ENCODE measurements at regions not wholly inside any gene's neighbourhood (a gene's known extent, or its start where the extent isn't known, plus 50 kb on each side); places are given as distances from the start of the nearest gene placed in this dataset.
"Not testable (repeated sequence)": the region's sequence is repeated elsewhere in the genome, so short reads cannot be mapped to it uniquely, and the experiment has no call there.

DNA sequence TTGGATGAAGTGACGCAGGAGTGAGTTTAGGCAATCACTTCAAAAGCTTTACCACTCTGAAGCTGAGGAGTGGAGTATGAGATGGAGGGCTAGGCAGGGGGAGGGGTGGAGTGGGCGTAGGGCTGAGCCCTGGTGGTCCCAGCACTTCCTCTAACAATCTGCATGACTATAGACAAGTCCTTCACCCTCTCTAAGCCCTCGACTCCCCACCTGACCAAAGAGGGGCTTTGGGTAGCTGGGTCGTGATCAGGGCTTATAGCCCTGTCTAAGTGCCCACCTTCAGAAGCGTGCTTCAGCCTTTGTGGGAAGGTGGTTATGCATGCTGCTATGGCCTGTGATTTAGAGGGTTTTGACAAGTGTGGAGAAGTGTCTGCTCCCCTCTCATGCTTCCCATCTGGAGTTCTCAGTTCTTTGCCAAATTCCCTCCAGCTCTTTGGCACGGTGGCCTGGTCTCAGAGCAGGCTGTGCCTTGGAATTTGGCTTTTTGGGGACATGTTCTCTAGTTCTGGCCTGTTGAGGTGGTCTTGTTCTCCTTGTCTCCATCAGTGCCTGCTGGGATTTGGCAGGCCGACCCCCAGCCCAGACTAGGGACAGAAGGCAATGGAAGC is 53.0 kb downstream of the ACTBL2 start:
- DNase-seq: no peak

DNA sequence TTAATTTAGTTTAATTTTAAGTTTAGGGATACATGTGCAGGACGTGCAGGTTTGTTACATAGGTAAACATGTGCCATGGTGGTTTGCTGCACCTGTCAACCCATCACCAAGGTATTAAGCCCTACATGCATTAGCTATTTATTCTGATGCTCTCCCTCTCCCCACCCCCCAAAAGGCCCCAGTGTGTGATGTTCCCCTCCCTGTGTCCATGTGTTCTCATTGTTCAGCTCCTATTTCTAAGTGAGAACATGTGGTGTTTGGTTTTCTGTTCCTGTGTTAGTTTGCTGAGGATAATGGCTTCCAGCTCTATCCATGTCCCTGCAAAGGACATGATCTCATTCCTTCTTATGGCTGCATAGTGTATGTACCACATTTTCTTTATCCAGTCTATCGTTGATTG is 53.6 kb downstream of the ACTBL2 start:
- not testable (repeated sequence) for DNase-seq

DNA sequence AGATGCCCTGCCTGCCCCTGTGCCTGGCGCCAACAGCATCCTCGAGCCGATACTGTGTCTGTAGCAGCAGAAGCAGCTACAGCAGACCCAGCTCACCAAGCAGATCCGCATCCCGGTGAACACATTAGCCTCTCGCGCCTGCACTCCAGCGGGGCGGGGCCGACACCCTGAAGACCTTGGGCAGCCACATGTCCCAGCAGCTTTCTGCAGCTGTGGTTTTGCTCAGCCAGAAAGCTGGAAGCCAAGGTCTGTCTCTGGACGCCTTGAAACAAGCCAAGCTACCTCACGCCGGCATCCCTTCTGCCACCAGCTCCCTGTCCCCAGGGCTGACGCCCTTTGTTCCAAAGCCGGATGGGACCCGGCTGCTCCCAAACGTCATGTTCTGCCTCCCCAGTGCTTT is 59.6 kb downstream of the ACTBL2 start:
- DNase-seq: no peak

DNA sequence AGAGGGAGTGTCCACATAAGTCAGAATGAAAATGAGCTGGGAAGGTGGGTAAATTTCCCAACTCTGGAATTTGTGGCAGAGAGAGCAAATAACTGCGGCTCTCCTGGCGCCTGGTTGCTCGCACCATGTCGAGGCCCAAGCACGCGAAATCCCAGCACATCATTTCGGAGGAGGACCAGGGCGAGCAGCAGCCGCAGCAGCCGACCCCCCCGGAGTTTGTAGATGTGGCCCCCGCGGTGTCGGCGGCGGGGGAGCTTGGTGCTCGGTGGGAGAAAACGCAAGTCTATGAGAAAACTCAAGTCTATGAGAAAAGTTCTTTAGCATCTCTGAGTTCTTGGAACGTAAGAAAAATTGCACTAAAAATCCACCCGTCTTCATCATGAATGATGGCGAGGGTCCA is 60.3 kb downstream of the ACTBL2 start:
- no peak for DNase-seq

DNA sequence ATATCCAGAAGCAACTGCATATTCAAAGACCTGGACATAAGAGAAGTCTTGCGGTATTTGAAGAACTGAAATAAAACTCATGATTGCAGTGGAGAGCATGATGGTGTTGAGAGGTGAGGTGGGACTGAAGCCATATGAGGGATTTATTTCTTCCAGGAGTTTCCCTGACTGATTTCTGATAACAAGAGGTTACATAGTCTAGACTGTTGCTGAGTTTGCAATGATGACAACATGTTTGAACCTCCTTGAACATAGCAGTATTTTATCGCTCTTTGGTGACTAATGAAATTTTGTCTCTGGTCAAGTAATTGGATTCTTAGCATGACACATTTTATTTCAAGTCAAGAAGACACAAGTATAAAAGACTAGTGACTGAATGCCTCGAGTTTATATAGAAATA is 61.8 kb downstream of the ACTBL2 start:
- no peak for DNase-seq

DNA sequence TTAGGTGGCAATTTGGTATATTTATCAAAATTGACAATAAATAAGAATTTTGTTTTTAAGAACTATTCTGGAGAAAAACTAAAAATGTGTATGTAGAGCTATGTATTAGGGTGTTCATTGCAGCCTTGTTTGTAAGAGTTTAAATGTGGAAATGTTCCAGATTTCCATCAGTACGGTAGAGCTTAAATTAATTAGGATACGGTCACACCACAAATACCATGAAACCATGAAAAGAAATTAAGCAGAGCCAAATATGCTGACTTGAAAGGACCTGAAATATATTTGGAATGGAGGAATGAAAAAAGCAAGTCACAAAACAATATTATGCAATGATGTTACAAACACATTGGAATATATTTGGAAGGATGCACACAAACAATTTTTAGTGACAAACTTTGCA is 64.6 kb downstream of the ACTBL2 start:
- no peak for DNase-seq

DNA sequence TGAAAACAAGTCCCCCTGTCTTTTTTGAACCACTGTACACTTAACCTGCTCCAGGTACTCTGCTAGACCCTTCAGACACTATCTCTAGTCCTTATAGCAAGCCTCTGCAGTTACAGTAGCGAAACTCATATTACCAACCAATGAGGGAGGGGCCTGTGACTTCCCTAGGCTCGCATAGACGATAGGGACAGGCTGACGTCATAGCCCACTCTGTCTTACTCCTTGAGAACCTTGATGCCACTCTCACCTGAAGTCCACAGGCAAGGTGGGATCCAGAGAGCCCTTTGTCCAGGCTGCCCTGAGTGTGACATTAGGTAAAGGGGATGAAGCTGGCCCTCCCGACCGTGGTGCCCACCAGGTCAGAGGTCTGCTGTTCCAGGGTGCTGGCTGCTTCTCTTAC is 65.3 kb downstream of the ACTBL2 start:
- DNase-seq: no peak

DNA sequence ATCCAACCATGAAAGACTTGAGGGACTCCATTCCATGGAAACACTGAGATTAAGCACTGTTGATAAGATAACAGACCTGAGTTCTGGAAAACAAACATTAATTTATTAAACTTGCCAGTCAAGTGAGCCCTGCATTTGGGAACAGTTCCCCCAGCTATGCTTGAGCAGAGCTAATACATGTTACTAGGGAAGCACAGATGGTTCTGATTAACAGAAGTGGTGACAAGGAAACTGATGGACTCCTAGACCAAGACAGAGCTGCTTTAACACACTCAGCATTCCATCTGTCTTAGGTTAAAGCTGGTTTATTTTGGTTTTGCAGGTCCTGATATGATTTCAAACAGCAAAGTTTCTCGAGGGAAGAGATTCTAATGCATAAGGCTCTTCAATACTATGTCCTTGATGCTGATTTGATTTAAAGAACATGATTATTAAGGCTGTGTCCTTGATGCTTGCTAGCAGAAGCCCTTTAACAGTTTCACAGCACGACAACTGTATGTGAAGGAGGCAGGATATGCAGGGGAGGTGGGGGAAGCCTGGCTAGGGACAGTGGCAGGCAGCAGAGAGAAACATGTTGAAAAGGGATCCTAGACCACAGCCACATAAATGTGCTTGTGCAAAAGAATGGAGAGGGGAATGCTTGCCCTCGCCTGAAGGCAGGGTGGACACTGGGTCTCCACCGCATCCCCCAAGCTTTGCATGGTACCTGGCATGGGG is 66.2 kb downstream of the ACTBL2 start:
- no peak for DNase-seq

DNA sequence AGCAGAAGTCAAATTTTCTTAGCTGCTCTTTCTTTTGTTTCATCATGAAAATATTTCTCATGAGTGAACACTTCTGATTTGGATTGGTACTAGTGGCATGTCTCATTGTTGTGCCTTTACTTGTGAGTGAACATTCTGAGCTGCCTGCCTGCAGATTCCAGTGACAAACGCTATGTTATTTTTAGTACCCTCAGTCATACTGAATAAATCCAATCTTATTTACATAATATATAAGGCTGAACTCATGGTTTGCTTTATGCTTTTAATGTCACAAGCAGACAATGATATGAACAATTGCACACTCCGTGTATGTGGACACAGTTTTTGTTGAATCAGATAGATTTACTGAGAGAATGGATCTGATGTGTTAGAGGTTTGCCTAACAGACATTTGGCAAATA is 67.8 kb downstream of the ACTBL2 start:
- DNase-seq: no peak

DNA sequence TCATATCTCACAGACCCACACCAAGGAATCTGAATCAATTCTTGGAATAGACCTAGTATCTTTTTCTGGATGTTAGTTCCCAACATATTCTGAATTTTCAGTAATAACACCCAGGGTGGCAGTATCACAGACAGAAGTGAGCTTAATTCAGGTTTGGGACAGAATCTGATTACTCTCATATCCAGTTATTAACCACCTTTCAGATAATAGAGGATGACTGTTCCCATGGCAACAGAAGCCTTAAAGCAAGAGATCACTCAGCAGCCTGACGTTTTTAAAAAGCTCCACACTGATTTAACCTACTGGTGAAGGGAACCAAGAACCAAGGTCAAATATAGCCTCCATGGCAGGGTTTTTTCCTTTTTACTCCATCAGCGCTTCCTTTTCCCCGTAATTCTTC is 68.4 kb downstream of the ACTBL2 start:
- DNase-seq: no peak

DNA sequence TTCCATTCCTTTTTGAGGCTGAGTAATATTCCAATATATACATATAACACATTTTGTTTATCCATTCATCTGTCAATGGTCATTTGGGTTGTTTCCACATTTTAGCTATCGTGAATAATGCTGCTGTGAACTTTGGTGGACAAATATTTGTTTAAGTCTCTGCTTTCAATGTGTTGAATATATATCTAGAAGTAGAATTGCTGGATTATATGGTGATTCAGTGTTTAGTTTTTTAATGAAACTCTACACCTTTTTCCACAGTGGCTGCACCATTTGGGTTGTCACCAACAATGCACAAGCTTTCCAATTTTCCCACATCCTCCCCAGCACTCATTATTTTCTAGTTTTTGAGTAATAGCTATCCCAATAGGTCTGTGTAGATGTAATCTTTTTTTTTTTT is 69.5 kb downstream of the ACTBL2 start:
- no peak for DNase-seq

DNA sequence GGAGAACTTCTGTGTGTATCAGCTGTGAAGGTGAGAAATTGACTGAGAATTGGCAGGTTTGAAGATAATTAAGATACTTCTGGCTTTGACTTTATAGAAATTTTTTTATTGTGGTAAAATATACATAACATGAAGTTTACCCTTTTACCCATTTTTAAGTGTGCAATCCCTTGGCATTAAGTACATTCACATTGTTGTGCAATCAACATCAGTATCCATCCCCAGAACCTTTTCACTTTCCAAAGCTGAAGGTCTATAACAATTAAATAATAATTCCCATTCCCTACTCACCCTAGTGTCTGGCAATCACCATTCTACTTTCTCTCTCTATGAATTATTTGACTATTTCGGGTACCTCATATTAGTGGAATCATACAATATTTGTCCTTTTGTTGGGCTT is 69.9 kb downstream of the ACTBL2 start:
- DNase-seq: no peak

DNA sequence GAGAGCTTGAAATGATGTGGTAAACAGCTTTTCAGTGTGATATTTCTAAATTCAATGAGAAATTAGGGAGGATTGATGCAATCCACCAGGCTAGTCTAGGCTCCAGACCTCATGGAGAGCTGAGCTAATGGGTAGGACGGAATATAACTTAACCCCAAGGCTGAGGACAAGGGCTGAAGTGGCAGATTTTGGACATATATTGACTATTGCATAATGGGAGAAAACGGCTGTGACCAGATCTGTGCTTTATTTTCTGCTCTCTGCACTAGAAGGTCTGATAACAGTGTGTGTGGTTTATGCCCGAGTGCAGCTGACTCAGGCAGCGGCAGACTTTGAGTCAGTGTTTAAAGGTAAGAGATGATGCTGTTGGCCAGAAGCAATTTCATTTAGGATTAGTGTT is 70.6 kb downstream of the ACTBL2 start:
- no peak for DNase-seq

DNA sequence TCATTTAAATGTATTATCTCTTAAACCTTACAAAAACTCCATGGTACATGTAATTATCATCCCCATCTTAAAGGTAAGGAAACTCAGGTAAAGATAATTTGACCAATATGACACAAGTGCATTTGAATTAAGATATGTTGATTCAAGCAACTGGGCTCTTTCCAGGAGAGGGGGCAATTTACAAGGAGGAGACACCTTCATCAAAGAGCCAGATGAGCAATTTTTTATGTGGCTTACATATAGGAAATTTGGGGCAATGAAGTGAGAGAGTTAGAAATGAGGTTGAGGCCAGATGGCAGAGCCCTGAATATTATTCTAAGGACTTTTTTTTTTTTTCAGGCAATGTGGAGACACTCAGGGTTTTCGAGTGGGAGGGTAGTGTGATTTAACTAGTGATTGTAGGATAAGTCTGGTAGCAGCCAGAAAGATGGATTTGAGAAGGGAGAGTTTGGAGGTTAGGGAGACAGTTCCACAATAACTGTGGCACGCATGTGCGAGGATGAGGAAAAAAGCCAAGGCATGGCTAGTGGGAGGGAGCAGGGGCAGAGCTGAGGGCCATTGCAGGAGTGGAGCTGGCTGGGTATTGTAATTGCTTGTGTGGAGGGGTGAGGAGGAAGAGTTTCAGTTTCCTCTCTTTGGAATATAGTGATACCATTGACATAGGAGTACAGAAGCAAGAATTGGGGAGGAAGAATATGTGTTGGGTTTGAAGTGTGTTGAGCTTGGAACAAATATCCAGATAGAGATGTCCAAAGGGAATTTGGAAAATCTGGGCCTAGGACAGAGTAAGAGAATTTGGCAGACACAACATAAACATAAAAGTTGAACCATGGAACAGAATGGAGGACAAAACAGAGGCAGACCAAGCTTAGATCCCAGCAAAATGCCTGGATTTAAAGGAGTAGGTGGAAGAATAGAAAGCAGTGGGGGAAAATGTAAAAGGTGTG is 72.0 kb downstream of the ACTBL2 start:
- no peak for DNase-seq

DNA sequence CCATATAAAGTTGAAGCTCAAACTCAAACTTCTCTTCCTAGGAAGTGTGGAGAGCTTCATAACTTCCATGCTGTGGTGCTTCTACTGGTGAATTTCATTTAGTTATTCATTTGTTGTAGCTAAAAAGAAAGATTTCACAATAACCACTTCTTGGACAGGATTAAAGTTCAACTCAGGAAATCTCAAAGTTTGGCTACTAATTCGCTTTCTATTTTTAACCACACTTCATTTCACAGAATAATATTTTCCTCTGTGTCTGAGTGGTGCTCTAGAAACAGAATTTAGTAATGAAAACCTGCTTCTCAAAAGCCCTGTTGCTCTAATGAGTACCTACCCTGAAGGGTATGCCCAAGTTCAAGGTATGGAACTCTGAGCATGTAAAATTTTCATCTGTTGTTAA is 73.9 kb downstream of the ACTBL2 start:
- no peak for DNase-seq

DNA sequence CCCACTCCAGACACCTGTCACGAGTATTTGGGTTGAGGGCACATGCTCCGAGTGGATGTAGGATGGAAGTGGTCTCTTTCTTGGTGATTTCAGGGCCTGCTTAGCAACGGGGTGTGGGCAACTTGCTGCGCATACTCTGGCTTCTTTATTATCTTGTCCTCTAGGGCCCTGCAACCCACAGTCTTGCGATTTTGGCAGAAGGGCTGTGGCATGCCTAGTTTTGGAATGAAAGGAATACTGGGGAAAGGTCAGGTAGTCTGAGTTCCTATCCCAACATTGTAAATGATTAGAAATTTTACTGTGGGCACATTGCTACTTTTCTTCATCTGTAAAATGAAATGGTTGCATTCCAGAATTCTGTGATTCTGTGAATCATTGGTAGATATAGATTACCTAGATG is 74.3 kb downstream of the ACTBL2 start:
- DNase-seq: no peak

DNA sequence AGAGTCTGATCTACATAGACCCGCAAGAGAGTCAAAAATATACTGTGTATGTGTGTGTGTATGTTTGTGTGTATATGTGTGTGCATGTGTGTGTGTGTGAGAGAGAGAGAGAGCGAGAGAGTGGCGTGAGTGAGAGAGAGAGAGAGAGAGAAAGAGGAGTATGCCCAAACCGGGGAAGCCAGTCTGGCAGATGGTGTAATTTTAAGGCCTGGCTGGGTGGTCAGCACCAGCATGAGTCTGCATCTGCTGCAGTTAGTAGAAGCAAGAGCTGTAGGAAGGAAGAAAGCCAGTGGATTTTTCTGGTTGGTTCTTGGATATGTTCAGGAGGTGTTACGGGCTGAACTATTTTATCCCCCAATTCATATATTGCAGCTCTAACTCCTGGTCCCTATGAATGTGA is 75.2 kb downstream of the ACTBL2 start:
- DNase-seq: no peak

DNA sequence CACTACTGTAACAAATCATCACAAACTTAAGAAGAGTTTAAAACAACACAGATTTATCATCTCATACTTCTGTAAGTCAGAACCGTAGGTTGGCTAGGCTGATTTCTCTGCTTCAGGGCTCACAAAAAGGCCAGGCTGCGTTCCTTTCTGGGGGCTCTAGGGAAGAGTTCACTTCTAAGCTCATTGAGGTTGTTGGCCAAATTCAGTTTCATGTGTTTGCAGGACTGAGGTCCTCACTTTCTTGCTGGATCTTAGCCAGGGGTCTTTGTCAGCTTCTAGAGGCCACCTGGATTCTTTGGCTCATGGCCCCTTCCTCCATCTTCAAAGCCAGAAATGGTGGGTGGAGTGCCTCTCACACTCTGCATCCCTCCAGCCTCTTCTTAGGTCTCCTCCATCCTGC is 76.0 kb downstream of the ACTBL2 start:
- DNase-seq: no peak

DNA sequence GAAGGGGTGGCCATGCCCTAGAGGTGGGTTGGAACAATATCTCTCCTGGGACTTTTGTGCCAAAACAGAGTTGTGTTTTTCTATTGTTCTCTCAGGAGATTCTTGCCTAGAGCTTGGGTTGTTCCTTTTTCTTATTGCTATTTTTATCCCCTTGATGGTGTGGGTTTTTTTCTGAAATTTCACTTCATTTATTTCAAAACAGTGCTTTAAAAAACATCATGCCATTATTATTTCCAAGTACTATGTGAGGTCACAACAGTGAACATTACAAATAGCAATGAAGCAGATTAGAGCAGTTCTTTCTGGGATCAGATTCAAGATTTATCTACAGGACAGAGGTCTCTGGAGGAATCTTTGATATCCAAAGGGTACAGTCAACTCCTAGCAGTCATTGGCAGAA is 76.6 kb downstream of the ACTBL2 start:
- no peak for DNase-seq

DNA sequence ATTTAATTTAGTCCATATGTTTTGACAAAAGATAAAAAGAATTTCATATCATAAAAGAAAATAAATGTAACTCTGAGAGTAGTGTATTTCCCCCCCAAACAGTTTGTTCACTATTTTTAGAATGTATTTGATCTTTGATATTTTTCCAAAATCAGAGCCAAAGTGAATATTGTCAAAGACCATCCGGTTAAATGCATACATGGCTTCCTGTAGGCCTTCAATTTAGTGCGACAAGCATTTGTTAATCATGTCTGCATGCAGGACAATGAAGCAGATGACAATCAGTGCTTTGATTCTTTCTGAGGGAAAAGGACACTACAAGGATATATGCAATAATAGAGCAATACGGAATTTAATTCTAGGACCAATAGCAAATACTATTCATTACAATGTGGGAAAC is 79.8 kb downstream of the ACTBL2 start:
- DNase-seq: no peak

DNA sequence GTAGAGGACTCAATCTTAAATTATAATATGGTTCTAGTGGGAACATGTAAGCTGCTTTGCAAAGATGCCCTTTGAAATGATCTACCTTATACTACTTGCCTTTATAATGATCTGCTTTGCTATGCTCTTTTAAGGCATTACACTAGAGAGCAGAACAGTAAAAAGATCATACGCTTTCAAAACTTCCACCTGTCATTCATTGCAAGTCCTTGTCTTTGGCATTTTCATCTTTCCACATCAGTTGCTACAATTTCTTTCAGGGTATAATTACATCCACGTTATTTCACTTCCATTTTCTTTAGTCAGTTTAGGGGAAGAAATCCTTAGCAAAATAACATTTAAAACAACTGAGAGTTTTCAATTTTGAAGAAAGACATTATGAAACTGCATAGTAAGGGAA is 80.3 kb downstream of the ACTBL2 start:
- no peak for DNase-seq

DNA sequence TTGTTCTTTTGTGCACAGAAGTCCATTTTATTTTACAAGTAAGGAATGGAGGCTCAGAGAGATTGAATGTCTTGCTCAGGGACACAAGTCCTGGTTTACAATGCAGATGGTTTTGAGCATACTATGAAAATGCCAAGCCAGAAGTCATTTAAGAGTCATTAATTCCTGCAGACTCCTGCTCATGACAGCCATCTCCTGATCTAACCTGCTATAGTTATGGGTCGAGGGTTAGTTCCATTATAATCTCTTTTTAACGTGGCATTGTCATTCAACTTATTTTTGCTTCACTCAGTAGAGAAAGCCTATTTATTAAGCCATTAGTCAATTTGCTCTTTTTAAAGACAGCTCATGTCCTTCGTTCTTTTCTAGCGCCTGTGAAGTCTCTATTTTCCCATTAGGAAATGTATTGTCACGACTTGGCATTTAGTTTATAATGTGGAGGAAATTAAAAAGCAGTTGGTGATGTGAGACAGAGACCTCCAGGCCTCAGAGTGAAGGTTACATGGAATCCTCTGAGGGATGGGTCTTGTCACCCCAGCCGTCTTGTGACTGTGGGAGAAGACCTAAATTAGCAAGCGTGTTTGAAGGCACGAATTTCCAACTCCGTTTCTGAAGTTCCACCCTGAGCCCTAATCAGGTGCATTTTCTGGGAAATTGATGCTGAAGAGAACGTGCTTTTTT is 84.1 kb downstream of the ACTBL2 start:
- DNase-seq: no peak

DNA sequence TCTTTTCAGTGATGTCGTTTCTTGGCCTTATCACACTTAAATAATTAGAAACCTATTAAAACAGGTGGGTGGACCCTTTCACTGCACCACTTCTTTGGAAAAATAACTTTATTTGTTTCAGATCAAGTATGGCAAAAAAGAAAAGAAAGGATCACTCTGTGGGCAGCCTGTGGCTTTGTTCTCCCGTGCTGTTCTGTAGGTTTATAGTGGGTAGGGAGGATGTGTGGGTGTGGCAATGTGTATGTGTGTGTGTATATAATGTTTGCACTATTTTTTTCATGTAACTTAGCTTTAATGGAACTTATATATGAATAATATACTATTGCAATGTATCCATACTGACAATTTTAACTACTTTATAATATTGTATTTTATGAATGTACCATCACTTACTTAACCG is 85.9 kb downstream of the ACTBL2 start:
- no peak for DNase-seq
